ENCODE measurements at regions not wholly inside any gene's neighbourhood (a gene's known extent, or its start where the extent isn't known, plus 50 kb on each side); places are given as distances from the start of the nearest gene placed in this dataset.

DNA sequence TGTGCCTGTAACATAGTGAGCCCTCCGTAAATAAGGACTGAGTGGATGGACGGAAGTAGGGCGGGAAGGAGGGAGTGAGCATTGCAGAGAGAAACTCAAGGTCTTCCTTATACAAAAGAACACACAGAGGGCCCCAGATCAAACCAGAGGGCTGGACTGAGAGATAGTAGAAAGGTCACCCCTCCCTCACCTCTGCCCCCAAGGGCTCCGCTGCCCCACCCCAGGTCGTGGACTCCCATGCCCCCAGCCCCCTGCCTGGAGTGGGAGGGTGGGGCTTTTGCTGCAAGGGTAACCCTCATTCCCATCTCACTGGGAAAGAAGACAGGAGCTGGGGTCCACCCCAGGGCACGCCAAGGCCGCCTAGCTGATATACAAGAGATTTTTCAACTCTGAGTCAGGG, 157.0 kb downstream of the MN1 start:
- TF ChIP-seq, protein P1, sequence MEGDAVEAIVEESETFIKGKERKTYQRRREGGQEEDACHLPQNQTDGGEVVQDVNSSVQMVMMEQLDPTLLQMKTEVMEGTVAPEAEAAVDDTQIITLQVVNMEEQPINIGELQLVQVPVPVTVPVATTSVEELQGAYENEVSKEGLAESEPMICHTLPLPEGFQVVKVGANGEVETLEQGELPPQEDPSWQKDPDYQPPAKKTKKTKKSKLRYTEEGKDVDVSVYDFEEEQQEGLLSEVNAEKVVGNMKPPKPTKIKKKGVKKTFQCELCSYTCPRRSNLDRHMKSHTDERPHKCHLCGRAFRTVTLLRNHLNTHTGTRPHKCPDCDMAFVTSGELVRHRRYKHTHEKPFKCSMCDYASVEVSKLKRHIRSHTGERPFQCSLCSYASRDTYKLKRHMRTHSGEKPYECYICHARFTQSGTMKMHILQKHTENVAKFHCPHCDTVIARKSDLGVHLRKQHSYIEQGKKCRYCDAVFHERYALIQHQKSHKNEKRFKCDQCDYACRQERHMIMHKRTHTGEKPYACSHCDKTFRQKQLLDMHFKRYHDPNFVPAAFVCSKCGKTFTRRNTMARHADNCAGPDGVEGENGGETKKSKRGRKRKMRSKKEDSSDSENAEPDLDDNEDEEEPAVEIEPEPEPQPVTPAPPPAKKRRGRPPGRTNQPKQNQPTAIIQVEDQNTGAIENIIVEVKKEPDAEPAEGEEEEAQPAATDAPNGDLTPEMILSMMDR (IDR thresholded peaks at IDR 0.05): no peak
- TF ChIP-seq POLR2AphosphoS5 (IDR thresholded peaks at IDR 0.05) (no peak), POLR2A (IDR thresholded peaks at IDR 0.05) (no peak), EP300 (IDR thresholded peaks at IDR 0.05) (no peak)

All from suprapubic skin (tissue), 4 donors.